Motor neuron (in vitro differentiated cells): ENCODE measurements at regions not wholly inside any gene's neighbourhood (a gene's known extent, or its start where the extent isn't known, plus 50 kb on each side); places are given as distances from the start of the nearest gene placed in this dataset.

ENCODE experiments used
- ATAC-seq, 8 experiments: fragments of 200-7000 bp; cut with Tn5 transposase; replicated peaks in 6 of 8; 2 replicates each; pipeline ENCODE4 v1.8.0; 2021; ENCODE audit warnings: mild to moderate bottlenecking in 8 of 8, moderate library complexity in 8 of 8
- H3K27ac ChIP-seq, 2 donors: fragments of 250-450 bp; sonication (Bioruptor Pico); 2 replicates each; pipeline ENCODE4 v1.9.0; 2021; ENCODE audit warnings: antibody characterized with exemption in 2 of 2, mild to moderate bottlenecking in 2 of 2, moderate library complexity in 1 of 2
- H3K4me1 ChIP-seq, 2 donors: fragments of 250-450 bp; sonication (Bioruptor Pico); replicated peaks in 1 of 2; 2 replicates each; pipeline ENCODE4 v1.6.1; 2021; ENCODE audit warnings: antibody characterized with exemption in 2 of 2, mild to moderate bottlenecking in 2 of 2, moderate library complexity in 1 of 2
- H3K4me3 ChIP-seq, 5 donors: fragments of 250-450 bp; sonication (Bioruptor Pico); 2 replicates each; pipeline ENCODE4 v1.9.0; 2021; ENCODE audit warnings: antibody characterized with exemption in 5 of 5, mild to moderate bottlenecking in 5 of 5, moderate library complexity in 4 of 5
- whole genome bisulfite sequencing, 10 experiments: fragments of 450-650 bp; shearing (Covaris generic); methylation state at CpG; one replicate each; pipeline ENCODE4 v1.0.0; 2022; 5-methylcytosine and 5-hydroxymethylcytosine counted together
- in situ Hi-C, 9 experiments: fragments of 400-800 bp; cut with MboI; loops; one replicate each; pipeline ENCODE4 v1.15.0; 2021; ENCODE audit warnings: low sequenced_read_pairs in 9 of 9, low pct_unique_long_range_greater_than_20kb in 2 of 9; ENCODE audit not compliant: unreplicated experiment in 9 of 9

DNA sequence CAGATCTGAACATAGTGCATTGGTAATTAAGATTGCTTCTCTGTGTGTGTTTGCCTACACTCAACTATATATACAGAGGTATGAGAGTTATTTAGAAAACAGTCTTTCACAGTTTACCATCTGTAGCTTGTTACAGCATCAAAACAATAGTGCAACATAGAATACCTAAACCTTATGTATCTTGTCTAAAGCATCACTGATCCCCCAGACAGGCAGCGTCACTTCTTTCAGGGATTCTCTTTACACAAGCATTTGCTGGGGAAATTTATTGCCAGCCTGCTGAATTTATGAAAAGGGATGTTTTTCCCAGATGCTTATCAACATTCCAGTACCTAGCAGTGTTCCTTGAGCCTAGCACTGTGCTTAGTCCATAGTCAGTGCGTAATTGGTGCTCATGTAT is 195.8 kb upstream of the COL8A1 start:
- 75 to 100% (median 95%) methylated on average over 1 to 2 of the region's 2 CpGs for WGBS, 10 experiments
- Histone ChIP-seq H3K4me3 (no peak overlapping the region), H3K4me1 (no peaks in the 10 kb centered on the region), H3K27ac (no peak overlapping the region)
- ATAC-seq, result no peak
- in situ Hi-C loops, result no loop called here

DNA sequence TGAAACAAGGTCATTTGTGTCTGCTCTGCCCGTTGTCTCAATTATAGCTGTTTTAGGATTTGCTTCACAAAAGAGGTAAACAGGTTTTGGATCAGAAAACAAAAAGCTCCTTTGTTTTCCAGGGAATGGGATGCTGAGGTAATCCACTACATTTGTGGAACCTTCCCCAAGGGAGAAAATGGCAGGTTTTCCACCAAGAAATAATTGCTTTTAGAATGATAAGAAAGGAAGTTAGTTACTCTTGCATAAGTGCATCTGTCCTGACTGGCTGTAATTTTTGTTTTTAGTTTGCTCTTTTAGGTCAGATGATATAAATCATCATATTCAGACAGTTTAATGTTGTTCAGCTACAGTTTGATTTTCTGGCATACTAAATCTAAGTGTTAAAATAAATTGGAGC is 198.5 kb upstream of the COL8A1 start:
- no peak overlapping the region for H3K4me3 ChIP-seq
- ATAC-seq, result no peak
- no peaks in the 10 kb centered on the region for H3K4me1 ChIP-seq
- H3K27ac ChIP-seq, result no peak overlapping the region
- 0 to 100% (median 23%) methylated on average over 1 of the region's 1 CpG; no CpG with 5 or more reads in 4 of the 10 experiments for WGBS, 10 experiments
- in situ Hi-C loops, result no loop called here

DNA sequence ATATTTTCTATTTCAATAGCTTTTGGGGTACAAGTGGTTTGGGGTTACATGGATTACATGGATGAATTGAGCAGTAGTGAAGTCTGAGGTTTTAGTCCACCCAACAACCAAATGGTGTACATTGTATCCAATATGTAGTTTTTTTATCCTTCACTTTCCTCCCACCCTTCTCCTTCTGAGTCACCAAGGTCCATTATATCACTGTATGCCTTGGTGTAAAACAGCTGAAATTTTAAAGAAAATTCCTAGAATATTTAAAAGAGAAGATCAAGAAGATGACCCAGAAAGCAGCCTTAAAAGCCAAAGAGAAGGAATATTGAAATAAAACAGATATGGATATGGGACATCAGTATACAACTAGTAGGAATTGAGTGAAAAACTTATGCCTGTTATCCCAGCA is 204.2 kb upstream of the COL8A1 start:
- in situ Hi-C loops, result no loop called here
- Histone ChIP-seq H3K4me1 (no peaks in the 10 kb centered on the region), H3K27ac (no peak overlapping the region), H3K4me3 (no peak overlapping the region)
- ATAC-seq, result no peak

DNA sequence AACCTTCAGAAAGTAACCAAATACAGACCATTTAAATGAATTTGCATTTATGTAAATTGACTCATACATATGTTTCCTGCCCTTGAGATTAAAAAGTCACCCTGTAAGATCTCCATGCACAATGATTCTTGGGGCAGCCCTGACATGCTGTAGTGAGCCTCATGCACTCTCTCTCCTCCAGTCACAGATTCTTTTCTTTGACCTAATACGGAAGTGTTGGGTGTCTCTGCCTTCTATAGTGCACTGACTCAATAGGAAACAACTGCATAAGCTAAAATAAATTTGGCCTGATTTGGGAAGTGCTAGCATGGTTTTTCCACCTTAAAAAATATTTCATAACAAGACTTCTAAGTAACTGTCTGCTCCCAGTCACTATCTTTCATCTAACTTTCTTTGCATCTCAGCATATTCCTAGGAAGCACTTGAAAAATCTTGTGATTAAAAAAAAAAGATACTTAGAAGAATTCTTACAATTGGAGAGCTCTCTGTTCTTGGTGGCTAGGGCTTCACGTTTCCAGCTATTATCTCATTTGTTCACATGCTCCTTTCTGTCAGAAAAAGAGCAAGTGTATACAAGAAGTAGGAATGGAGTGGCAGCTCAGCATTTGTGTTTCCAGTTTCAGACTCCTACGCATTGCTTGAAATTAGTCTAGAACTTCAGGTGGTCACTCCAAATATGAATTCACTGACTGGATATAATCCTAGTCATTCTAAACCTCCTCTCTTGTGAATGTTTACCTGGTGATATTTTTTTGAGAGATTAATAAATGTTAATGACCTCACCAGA is 207.9 kb upstream of the COL8A1 start:
- no peak overlapping the region for H3K27ac ChIP-seq
- 50 to 100% (median 75%) methylated on average over 1 to 3 of the region's 3 CpGs; no CpG with 5 or more reads in 1 of the 10 experiments for WGBS, 10 experiments
- peak in 3 of 8 experiments; percentile 68 to 84 (median 79) for ATAC-seq
- H3K4me1 ChIP-seq, result no peaks in the 10 kb centered on the region
- no peak overlapping the region for H3K4me3 ChIP-seq
- in situ Hi-C loops, result no loop called here

DNA sequence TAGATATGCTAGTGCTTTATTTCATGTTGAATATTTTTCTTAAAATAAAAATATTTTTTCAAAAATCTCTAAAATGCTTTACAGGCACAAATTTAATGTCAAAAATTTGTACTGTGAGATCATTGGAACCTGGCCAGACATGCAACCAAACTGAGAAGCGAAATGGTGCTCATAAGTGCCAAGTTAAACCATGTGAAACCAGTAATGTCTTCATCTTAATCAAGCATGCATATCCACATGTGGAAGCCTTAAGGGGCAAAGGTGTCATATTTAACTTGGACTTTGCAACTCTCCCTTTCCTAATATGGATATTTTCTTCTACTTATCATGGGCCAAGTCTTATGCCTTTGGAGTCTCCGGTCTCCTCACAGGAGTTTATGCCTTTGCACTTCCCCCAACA is 208.9 kb upstream of the COL8A1 start:
- H3K27ac ChIP-seq, result no peak overlapping the region
- ATAC-seq, result peak in 3 of 8 experiments; percentile 65 to 77 (median 71)
- H3K4me3 ChIP-seq, result no peak overlapping the region
- H3K4me1 ChIP-seq, result no peaks in the 10 kb centered on the region
- 57 to 100% (median 82%) methylated on average over 1 to 2 of the region's 2 CpGs; no CpG with 5 or more reads in 3 of the 10 experiments for WGBS, 10 experiments
- in situ Hi-C loops, result no loop called here

DNA sequence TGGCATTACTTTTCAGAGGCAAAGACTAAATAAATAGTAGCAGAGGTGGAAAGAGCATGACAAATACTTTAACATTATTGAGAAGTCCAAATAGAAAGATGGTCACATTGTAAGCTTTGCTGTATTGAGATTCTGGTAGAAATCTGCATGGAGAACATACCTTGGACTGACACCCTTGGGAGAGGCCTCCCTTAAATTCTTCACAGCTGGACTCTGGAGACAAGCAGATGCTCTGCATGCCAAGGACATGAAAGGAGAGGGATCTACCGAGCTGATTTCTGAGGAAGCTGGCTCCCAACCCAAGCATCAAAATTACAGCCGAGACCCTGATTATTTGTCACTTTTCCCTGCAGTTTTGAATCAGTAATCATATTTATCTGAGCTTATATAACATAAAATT is 212.5 kb upstream of the COL8A1 start:
- Histone ChIP-seq H3K4me1 (no peaks in the 10 kb centered on the region), H3K27ac (no peak overlapping the region), H3K4me3 (no peak overlapping the region)
- WGBS, 10 experiments, result 14 to 100% (median 50%) methylated on average over 1 to 2 of the region's 2 CpGs; no CpG with 5 or more reads in 1 of the 10 experiments
- ATAC-seq, result no peak
- in situ Hi-C loops, result no loop called here

DNA sequence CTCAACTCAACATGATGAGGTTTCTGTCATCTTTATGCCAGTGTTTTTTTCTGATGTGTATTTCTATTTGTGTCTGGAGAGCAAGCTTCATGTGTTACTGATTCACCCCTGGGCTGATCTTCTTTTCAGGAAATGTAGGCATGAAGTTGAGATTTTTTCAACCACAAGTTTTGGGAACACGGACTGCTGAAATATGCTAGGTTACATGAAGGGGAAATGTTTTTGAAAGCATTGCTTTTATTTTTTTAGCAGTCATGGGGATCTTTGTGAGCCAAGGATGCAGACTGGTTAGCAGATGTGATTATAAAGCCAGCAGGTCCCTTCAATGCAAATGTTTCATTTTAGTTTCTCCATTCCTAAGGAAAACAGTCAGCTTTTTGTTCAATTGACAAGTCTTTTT is 219.3 kb upstream of the COL8A1 start:
- WGBS, 10 experiments, result 0 to 100% (median 21%) methylated on average over 1 of the region's 1 CpG; no CpG with 5 or more reads in 2 of the 10 experiments
- H3K4me1 ChIP-seq, result no peaks in the 10 kb centered on the region
- peak in 1 of 8 experiments; percentile 29 for ATAC-seq
- H3K4me3 ChIP-seq, result no peak overlapping the region
- no peak overlapping the region for H3K27ac ChIP-seq
- in situ Hi-C loops, result no loop called here

DNA sequence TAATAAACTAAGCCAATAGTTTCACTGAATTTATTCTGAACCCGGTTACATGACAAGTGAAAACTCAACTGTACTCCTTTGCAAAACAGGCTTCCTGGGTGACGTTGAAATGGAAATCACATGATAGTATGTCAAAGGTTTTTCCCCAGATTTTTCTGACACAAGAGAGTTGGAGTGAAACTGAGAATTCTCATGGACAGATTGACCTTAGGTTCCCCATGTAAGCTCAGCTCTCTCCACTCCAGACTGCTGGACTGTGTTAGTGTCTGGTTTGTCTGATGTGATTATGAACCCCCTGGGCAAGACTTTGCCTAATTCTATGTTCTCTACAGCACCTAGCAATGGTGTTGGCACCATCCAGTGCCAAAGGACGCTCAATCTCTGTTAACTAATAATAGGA is 219.7 kb upstream of the COL8A1 start:
- in situ Hi-C loops, result no loop called here
- no peak for ATAC-seq
- Histone ChIP-seq H3K27ac (no peak overlapping the region), H3K4me1 (no peaks in the 10 kb centered on the region), H3K4me3 (no peak overlapping the region)
- 29 to 92% (median 69%) methylated on average over 2 to 3 of the region's 3 CpGs; no CpG with 5 or more reads in 3 of the 10 experiments for WGBS, 10 experiments

DNA sequence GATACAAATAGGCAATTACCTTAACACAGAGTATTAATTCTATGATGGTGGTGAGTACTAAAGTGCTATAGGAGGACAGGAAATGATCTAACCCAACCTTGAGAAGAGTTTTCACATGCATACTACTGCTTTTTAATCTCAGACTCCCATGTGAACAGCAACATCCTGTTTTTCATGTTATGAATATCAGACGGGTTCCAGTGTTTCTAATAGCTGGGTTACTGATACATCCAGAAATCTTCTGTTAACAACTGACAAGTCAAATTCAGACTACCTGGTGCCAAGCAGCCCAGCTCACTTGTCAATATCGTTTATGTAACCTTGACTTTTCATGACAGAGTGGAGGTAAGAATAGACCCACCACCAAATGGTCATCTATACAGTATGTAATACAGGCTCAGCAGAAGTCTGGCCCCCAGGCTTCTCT is 220.2 kb upstream of the COL8A1 start:
- no peak for ATAC-seq
- H3K27ac ChIP-seq, result no peak overlapping the region
- H3K4me3 ChIP-seq, result no peak overlapping the region
- WGBS, 10 experiments, result 50 to 100% (median 78%) methylated on average over 1 to 2 of the region's 2 CpGs; no CpG with 5 or more reads in 2 of the 10 experiments
- in situ Hi-C loops, result no loop called here
- H3K4me1 ChIP-seq, result no peaks in the 10 kb centered on the region

DNA sequence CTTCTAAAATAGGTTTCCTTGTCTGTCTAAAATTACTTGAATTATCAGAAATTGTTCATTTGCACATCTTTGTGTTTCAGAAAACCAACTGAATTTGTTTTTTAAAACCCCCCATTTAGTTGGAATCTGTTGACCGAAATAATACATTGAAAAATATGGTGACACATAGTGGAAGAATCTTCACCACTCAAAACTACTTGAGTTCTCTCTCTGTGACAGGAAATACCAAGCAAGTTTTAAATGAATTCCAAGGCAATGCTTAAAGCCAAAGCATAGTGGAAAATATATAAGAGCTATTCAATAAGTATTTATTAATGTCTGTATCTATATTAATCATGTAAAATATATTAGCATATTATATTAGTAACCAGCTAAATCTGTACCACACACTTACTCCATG is 224.9 kb upstream of the COL8A1 start:
- H3K4me1 ChIP-seq, result no peaks in the 10 kb centered on the region
- H3K4me3 ChIP-seq, result no peak overlapping the region
- H3K27ac ChIP-seq, result no peak overlapping the region
- WGBS, 10 experiments, result 25 to 100% (median 67%) methylated on average over 1 of the region's 1 CpG; no CpG with 5 or more reads in 3 of the 10 experiments
- in situ Hi-C loops, result no loop called here
- ATAC-seq, result no peak

DNA sequence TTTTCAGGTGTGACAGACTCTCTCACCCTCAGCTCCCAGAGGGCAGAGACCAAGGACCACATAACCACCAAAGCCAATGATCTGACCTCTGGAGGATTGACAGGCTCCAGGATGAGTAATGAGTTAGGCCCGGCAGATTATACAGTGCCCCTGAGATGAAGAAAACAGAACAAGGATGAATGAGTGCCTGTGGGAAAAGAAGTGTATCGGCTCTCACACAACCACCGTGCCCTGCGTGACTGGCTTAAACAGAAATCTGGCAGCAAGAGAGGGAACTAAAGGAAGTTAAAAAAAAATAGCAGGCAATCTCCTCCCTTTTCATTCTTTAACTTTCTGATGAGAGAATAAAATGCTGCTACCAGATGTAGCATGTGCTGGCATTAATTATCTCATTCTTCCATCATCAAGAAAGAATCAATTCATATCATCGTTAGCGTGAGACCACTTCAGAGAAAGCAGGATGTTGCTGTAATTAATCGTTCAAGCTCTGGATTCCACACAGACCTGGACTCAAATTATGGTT is 227.5 kb upstream of the COL8A1 start:
- 0 to 86% (median 68%) methylated on average over 2 to 7 of the region's 7 CpGs; no CpG with 5 or more reads in 1 of the 10 experiments for WGBS, 10 experiments
- H3K4me1 ChIP-seq, result no peaks in the 10 kb centered on the region
- peak in 1 of 8 experiments; percentile 22 for ATAC-seq
- no peak overlapping the region for H3K4me3 ChIP-seq
- no peak overlapping the region for H3K27ac ChIP-seq
- in situ Hi-C loops, result no loop called here

DNA sequence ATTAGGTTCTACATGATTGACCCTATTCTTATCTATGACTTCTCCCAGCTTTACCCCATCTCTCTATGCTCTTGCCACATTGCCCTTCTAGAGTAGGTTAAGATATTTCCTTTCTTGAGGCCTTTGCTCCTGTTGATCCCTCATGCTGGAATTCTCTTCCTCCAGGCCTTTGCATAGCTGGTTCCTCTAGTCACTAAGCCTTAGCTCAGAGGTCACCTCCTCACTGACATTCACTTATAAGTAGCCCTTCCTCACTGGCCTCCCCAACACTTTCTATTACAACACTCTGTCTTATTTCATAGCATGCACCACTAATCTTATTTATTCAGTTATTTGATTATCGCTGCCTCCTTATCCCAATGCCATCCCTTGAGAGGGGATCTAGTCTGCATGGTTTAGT is 228.4 kb upstream of the COL8A1 start:
- in situ Hi-C loops, result no loop called here
- Histone ChIP-seq H3K4me1 (no peaks in the 10 kb centered on the region), H3K4me3 (no peak overlapping the region), H3K27ac (no peak overlapping the region)
- no peak for ATAC-seq
- 78 to 100% (median 100%) methylated on average over 1 of the region's 1 CpG; no CpG with 5 or more reads in 4 of the 10 experiments for WGBS, 10 experiments

DNA sequence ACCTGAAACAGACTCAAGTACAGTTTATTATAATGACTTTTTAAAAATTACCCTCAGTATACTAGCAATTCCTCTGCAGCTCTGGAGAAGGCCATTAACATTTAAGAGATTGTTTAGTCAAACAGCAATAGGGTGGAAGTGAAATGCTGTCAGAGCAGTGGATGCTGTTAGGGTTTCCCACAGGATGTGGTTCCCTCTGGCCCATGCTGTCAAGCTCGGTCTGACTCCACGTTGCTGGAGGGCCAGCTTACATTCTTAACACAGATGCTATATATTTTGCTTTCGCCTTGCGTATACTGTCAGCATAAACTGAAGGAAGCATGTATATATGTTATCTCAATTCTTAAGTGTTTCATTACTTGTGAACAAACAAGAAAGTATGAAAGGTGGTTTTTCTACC is 231.1 kb upstream of the COL8A1 start:
- ATAC-seq, result no peak
- Histone ChIP-seq H3K27ac (no peak overlapping the region), H3K4me3 (no peak overlapping the region), H3K4me1 (no peaks in the 10 kb centered on the region)
- in situ Hi-C loops, result no loop called here
- WGBS, 10 experiments, result 70 to 100% (median 93%) methylated on average over 2 to 4 of the region's 4 CpGs; no CpG with 5 or more reads in 3 of the 10 experiments

DNA sequence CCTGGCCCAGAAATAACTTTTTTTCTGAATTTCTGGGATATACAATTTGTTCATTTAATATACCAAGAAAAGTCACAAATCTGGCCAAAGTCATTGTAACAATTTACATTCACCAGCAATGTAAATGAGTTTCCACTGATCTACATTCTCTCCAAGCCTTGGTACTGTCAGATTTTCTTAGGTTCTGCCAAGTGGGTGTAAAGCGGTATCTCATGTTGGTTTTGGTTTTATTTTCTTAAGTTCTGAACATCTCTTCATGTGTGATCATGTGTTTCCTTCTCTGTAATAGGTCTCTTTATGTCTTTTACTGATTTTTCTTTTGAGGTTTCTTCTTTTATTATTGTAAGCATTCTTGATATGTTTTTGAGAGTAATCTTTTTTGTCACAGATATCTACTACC is 235.6 kb upstream of the COL8A1 start:
- 90 to 100% (median 100%) methylated on average over 1 of the region's 1 CpG; no CpG with 5 or more reads in 2 of the 10 experiments for WGBS, 10 experiments

More for the DNA sequence above, 235.6 kb upstream of the COL8A1 start:
- ATAC-seq, result no peak
- in situ Hi-C loops, result no loop called here
- Histone ChIP-seq H3K4me3 (no peak overlapping the region), H3K4me1 (no peaks in the 10 kb centered on the region), H3K27ac (no peak overlapping the region)
